ENCODE measurements at regions not wholly inside any gene's neighbourhood (a gene's known extent, or its start where the extent isn't known, plus 50 kb on each side); places are given as distances from the start of the nearest gene placed in this dataset.
"Not testable (repeated sequence)": the region's sequence is repeated elsewhere in the genome, so short reads cannot be mapped to it uniquely, and the experiment has no call there.

DNA sequence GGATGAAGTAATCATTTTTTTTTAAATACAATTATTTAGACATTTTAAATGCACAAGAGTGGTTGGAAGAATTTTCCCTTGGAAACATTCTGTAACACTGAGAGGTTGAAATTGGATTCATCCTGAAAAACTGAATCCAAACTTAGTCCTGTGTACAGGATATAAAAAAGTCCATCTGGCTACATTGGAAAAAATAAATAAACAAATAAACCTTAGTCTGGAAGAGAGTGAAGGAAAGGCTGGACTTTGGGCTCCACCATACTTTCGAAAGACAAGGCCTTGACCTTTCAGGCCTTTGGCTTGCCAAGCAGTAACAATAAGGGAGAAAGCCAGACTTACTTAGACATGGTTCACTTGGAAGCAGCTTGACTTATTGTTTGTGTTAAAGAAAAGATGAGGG is 664.3 kb downstream of the TENT5A start:
- no peak for DNase-seq

DNA sequence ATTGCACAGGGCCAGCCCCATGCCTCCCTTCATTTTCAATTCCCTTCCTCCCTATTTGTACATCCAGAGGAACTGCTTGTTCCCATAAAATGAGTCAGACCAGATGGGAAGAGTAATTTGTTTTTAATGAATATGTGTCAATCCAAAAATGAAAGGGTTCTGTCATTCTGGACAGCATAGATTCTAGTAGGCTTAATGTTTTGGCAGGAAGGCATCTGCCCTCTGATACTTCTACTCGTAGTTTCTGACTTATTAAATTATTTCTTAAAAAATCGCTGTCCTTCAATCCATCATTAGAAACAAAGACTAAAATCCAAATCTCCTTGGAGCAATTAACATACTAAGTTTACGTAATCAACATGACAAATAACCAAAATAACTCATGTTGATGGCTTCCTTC is 665.5 kb downstream of the TENT5A start:
- DNase-seq = no peak

DNA sequence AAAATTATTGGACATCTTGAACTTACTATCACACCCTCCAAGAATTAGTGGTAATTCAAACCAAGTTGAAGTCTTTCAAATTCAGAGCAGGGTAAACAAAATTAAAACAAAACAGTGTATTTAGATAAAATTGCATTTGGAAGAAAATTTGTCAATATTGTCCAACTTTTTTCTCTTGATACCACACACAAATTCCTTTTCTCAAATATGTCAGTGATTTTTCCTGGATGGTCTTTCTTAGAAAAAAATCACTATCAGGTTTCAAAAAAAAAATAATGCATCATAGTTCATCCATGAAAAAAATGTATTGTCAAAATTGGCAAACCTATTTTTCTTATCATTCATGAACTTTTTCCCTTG is 667.1 kb downstream of the TENT5A start:
- no peak for DNase-seq

DNA sequence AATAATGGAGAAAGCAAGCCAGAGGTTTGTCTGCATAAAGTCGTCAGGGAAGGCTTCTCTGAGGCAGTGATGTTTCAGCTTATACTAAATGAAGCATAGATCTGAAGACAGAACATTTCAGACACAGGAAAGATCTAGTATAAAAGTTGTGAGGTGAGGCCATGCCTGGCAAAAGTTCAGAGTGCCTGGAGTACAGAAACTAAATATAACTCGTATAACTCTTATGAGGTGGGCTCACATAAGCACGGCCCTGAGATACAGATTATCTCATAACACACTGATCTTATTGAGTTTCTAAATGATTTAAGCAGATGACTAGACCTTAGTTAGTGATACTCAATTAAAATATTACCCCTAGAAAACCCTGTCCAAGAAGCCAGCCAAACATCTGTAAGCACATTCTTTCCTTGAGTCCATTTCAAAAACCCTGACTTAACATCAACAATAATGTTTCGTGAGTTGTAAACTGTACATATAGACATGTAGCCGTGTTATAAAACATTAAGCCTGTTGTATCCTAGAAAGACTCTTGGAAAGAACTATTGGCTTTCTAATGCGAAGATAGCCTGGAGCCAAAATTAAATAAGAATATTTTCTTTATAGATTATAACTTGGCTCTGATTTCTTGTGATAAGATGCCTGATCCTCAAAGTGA is 667.6 kb downstream of the TENT5A start:
- DNase-seq = no peak

DNA sequence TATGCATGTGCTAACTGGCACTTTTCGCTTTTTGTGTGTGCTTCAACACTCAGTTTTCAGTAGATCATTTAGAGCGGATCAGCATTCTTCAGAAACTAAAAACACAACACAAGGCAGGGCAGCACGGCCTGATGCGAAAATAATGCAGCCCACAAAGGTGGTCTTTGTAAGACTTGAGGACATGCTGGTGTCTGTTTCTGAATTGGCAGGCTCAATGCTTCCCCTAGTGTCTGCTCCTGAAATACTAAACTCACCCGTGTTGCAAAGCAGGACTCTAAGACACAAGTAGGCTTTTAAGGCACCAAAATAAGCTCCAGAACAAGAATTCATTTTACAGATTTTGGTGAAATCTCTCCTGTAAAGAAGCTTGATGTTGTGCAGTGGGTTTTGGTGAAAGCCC is 676.5 kb downstream of the TENT5A start:
- peak; percentile 59 for DNase-seq

DNA sequence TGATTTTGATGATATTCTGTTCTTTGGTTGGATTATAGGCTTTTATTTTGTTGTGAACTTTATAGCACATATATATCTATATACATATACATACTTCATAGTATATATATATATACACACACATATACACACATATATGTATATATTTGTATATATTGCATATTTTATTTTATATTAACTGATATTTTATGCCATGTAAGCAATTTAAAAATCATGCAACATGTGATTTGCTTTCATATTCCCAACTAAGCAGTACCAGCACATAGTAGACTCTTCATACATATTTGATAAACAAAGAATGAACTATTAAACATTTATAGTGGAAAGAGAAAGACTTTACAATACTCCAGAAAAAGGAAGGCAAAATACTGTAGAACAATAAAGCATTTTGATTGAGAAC is 679.2 kb downstream of the TENT5A start:
- DNase-seq = no peak

DNA sequence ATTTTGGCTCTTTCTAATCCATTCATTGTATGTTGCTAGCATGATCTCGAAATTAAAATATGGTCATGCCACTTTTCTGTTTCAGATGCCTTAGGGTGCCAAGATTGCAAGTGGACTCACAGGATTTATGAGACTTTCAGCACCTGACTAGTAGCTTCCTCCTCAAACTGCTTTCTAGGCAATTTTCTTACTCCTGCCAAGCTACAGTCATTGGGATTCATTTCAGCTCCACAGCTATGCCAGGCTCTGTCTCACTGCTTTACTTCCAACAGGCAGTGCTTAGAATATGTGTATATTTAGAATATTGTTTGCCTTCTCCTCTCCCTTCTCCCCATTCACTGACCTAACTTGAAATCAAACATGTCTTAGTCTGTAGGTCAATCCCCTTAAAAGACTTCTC is 681.4 kb downstream of the TENT5A start:
- no peak for DNase-seq

DNA sequence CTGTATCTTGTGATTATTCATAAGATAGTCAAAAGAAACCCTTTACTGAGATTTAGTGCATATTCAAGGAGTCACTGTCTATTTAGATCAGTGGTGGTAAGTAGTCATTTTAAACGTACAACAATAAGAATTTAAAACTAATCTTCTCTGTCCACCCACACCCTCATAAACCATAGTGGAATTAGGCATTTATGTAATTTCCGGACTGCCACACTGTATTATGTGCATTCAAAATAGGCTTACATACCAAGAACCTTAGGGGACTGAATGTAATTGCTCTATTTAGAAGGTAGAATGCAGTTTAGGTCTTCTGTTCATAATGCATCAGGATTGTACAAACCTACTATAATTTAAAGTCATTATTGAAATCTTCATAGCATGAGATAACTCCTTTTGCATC is 685.4 kb downstream of the TENT5A start:
- no peak for DNase-seq

DNA sequence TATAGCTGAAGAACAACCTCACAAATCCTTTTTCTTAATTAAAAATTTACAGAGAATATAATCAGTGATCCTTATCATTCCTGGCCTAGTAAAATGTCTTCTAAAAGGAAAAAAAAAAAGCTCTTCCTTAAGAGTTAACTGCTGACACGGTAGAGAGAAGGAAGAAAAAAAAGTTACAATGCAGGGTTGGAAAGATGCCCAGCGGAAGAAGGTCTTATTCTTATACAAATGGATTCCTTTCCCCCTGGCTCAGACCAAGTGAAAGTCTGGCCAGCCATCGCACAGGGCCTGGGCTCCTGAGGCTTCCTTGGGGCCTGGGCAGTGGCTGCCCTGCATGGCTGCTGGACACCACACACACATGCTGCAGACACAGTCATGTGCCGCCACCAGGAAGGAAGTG is 688.6 kb downstream of the TENT5A start:
- DNase-seq = no peak

DNA sequence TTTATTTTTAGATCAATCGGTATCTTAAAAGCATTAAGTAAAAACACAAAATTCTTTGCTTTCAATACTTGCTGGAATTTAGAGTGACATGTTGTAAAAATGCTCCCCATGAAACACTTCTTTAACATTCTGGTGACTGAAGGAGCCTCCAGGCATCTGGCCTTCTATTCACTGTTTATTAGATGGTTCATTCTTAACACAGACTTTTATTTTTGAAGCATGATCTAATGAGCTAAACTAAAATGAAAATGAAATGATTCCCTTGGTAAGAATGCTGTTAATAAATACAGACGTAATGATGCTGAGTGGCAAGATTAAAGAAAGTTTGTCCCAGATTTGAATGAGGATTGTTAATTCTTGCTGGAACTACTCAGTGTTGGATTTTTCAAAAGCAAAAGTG is 698.4 kb downstream of the TENT5A start:
- no peak for DNase-seq

DNA sequence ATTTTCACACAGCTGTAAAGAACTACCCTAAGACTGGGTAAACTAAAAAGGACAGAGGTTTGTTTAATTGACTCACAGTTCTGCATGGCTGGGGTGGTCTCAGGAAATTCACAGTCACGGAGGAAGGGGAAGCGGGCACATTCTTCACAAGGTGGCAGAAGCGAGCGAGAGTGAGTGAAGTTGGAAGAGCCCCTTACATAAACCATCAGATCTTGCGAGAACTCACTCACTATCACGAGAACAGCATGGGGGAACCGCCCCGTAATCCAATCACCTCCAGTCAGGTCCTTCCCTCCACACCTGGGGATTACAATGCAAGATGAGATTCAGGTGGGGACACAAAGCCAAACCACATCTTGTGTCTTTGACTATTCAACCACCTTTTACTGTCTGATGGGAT is 700.5 kb downstream of the TENT5A start:
- DNase-seq = no peak

DNA sequence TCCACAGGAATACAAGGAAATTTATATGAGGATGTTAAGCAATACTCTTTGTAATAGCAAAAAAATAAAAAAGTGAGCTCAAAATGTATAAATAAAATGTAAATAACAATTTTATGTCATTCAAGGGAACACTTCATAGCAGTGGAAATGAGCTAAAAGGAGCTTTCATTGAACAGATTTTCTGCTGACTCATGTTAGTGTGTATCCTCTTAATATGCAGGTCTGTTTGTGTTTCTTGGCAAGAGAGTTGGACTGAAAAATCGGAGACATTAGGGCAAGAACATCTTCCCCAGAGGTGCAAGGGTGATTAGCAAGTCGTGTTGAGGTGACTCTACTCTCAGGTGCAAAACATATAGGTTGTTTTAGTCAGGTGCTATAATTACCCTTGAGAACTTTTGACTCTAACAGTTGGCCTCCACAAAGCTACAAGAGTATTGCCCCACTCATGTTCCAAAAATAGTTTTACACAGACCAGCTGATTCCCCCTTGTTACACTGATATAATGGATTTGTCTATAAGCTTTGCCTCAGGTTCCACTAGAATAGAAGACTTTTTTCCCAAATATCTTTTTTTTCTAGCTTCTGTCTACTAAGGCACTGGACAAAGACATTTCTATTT is 702.9 kb downstream of the TENT5A start:
- DNase-seq = no peak

DNA sequence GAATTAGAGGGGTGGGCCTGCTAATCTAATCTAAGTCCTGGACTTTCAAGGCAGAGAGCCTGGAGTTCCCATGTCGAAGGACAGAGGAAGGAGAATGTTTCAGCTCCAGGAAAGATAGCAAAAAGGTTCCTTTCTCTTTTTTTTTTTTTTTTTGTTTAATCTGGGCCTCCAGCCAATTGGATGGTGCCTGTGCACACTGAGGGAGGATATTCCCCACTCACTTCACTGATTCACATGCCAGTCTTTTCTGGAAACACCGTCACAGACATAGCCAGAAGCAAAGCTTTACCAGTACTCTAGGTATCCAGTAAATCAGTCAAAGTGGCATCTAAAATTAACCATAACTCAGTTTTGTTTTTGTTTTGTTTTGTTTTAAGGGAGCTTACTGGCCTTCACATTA is 721.1 kb downstream of the TENT5A start:
- DNase-seq = no peak

DNA sequence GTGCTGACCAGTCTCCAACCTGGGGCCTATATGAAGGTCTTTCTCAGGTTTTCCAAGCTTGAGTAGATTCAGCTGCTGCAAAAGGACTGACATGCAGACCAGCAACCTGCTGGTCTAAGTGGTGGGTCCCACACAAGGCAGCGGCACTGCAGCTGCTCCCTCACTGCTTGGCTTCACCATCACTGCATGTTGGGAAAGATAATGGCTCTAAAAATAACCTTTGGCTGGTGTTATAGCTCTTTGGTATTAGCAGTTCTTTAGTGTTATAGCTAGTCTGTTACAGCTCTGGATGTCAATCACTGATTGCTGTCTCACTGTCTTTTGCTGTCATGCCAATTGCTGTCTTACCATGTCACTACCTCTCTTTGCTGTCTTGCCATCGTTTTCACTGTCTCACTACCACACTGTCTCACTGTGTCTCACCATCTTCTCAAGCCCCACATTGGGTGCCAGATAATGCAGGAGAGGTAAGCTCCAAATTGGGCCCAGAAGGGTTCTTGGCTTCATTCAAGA is 726.4 kb downstream of the TENT5A start:
- no peak for DNase-seq

DNA sequence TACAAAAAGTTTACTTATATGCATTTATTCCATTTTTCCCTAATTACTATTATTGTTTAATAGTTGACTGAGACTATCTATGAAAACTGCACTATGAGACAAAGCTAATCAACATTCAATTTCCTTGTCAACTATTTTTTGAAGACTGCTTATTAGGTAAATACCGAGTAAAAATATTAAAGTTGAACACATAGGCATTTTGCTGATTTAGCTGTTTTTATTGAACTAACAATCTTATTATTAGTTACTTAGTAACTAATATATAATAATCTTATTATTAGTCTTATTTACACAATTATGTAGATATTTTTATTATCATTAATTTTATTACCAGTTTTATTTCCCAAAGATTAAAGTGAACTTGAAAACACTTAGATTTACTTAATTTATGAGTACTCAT is 728.8 kb downstream of the TENT5A start:
- no peak for DNase-seq

DNA sequence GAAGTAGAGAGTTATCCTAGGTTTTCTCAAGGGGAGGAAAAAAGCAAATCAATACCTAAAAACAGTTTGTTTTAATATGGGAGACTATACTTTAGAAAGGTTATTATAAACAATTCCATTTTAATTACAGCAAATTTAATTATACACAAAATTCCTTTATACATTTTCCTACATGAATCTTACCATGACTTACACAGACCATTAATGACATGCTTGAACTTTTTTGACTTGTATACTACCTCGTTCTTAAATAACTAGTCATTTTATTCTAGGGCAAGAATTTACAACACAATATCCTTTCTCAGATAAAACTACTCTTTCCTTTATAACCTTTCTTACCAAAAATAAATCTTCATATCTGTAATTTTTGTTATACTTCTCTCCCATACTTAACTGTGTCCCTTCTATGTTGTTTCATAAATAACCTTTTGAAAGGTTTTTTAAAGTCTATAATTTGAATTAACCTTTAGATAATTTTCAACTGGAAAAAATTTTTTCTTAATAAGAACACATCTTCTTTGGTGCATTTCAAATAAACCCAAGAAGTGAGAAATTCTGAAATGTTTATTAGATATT is 729.4 kb downstream of the TENT5A start:
- peak; percentile 52 for DNase-seq

DNA sequence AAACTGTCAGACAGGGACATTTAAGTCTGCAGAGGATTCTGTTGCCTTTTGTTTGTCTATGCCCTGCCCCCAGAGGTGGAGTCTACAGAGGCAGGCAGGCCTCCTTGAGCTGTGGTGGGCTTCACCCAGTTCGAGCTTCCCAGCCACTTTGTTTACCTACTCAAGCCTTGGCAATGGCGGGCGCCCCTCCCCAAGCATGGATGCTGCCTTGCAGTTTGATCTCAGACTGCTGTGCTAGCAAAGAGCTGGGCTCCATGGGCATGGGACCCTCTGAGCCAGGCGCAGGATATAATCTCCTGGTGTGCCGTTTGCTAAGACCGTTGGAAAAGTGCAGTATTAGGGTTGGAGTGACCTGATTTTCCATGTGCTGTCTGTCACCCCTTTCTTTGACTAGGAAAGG is 734.9 kb downstream of the TENT5A start:
- not testable (repeated sequence) for DNase-seq

DNA sequence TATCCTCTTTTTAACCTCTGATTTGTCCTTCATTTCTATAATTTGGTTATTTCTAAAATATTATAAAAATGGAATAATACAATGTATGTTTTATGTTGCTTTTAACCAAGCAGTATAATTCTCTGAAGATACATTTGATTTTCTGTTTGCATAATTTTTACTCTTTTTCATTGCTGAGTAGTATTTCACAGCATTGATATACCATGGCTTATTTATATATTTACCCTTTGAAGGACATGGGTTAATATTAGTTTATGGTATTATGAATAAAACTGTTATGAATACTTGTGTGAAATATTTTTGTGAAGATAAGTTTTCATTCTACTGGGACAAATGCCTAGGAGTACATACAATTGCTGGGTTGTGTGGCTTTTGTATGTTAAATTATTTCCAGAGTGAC is 748.6 kb downstream of the TENT5A start:
- DNase-seq = no peak

DNA sequence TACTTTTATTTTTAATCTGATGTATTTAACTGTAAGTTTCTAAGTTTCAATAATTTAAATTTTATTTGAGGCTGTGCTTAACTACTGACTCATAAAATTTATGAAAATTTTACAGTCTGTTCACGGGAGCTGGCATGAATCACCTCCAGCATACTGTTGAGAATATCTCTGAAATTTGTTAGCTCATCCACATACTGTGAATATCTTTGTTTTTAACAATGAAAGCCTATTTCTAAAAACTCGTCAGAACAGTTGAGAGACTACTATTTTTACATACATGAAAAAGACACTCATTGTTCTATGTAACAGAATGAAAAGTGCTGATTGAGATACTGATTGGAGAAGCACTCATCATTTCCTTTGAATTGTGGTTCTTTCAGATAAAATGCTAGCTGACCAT is 749.3 kb downstream of the TENT5A start:
- no peak for DNase-seq

DNA sequence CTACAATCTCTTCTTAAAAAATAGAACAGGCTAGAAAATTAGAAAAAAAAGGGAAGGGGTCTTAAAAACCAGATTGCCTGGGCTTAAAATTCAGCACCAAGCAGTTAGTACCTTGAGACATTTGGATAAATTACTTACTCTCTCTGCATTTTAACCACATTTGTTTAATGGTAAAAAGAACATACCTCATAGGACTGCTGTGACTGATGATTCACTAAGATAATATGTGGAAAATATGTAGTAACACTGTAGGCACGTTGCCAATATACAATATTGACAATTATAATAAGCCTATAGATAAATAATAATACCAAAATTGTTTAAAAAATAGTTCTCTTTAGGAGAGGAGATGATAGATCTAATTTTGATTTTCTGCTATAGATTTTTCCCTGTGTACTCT is 750.4 kb downstream of the TENT5A start:
- DNase-seq = no peak

DNA sequence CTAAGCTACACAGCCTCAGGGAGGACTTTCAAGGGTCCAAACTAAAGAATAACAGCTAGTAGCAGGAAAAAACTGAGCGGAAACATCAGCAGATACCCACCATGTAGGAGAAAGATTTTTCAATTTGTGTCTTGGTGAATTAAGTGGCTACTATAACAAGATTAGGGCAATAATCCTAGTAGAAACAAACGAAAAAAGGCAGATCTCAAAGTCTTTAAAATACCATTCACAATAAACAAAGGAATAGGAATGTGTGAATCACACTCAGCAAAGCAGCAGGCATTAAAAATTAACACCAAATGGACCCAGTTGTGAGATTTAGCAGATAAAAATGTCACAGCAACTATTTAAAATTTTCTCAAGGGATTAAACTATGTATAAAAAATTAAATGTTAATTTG is 761.2 kb downstream of the TENT5A start:
- DNase-seq = no peak

DNA sequence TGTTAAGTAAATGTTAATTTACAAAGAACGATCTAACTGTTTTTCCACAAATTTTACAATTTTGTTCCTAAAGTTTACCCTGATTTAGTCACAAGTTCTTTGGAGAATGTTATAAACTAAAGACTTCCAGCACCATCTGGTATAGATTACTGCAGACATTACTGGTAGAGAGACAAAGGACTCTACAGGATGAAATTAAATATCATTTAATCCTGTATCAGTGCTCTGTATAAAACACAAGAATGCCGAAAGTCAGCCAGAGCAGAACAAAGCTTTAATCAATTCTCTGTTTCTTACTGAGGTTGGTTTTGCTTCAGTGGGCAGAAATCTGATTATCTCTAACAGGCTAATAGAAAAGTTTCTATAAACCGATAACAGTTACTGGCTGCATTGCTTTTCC is 763.6 kb downstream of the TENT5A start:
- DNase-seq = no peak

DNA sequence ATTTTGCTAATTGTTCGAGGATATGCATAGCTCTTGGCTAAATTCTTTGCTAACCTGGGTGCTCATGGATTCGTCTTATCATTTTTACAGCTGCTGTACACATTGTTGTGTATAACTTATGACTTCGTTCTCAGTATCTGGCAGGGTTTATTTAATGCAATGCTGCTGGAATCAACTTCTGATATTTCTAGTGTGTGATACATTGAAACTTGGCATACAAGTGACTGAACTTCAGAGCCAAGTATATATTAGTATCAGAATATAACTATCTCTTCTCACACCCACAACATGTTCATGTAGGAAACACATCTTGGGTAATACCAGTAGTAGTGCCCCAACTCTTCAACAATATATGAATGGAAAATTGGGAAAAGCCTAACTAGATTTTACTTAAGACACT is 764.2 kb downstream of the TENT5A start:
- no peak for DNase-seq

DNA sequence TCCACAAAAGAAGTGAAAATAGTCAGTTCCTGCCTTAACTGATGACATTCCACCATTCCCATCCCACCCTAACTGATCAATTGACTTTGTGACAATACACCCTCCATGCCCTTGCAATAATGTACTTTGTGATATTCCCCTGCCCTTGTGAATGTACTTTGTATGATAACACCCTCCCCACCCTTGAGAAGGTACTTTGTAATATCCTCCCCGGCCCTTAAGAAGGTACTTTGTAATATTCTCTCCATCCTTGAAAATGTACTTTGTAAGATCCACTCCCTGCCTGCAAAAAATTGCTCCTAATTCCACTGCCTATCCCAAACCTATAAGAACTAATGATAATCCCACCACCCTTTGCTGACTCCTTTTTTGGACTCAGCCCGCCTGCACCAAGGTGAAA is 771.3 kb downstream of the TENT5A start:
- DNase-seq = not testable (repeated sequence)

DNA sequence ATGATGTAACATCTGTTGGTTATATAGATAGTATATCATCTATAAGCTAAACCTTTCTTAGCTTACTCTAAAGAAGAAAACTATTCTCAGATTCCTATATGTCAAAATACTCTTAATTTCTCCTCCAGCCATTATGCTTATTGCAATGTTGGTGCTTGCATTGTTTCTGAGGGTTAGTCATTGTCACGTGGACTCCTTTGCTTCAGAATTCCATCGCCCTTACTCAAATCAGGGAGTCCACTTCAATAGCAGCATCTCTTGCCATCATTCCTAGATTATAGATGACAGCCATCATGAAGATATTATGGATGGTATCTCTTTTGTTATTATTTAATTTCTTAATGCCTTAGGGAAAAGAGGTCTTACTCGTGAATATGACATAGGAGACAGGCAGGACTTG is 776.1 kb downstream of the TENT5A start:
- DNase-seq = no peak
